ENCODE measurements at regions not wholly inside any gene's neighbourhood (a gene's known extent, or its start where the extent isn't known, plus 50 kb on each side); places are given as distances from the start of the nearest gene placed in this dataset.
"Not testable (repeated sequence)": the region's sequence is repeated elsewhere in the genome, so short reads cannot be mapped to it uniquely, and the experiment has no call there.

GRCh38 chr22:48624401-48624800 is 1203.3 kb downstream of the BRD1 start:
- no peak for ATAC-seq
- DNase-seq (ENCODE audit: missing footprints), result no peak
- intact Hi-C loops (cut with DNase I), result no loop called here

- DNase-seq (ENCODE audit: missing footprints) (no peak), ATAC-seq (no peak)
- intact Hi-C loops (cut with DNase I), result no loop called here
Observed at GRCh38 chr22:48622891-48623545, 1204.7 kb downstream of the BRD1 start.

- DNase-seq (ENCODE audit: missing footprints) (no peak), ATAC-seq (no peak)
- intact Hi-C loops (cut with DNase I), result no loop called here
Observed at GRCh38 chr22:48621085-48621484, 1206.6 kb downstream of the BRD1 start.

GRCh38 chr22:48620460-48620859 is 1207.2 kb downstream of the BRD1 start:
- intact Hi-C loops (cut with DNase I); ATAC-seq; DNase-seq (ENCODE audit: missing footprints): not testable (repeated sequence)

- no peak for DNase-seq (ENCODE audit: missing footprints)
- intact Hi-C loops (cut with DNase I), result no loop called here
- no peak for ATAC-seq
Observed at GRCh38 chr22:48619721-48620120, 1208.0 kb downstream of the BRD1 start.

- intact Hi-C loops (cut with DNase I), result no loop called here
- no peak for ATAC-seq
- no peak for DNase-seq (ENCODE audit: missing footprints)
Observed at GRCh38 chr22:48618326-48618725, 1209.3 kb downstream of the BRD1 start.

- no peak for ATAC-seq
- intact Hi-C loops (cut with DNase I), result no loop called here
- DNase-seq (ENCODE audit: missing footprints), result no peak
Observed at GRCh38 chr22:48616656-48617055, 1211.0 kb downstream of the BRD1 start.

GRCh38 chr22:48615171-48616008 is 1212.3 kb downstream of the BRD1 start:
- ATAC-seq (no peak), DNase-seq (ENCODE audit: missing footprints) (no peak)
- intact Hi-C loops (cut with DNase I), result no loop called here

- DNase-seq (ENCODE audit: missing footprints), result no peak
Observed at GRCh38 chr22:48613566-48614200, 1214.0 kb downstream of the BRD1 start.

GRCh38 chr22:48612077-48612995 is 1215.3 kb downstream of the BRD1 start:
- DNase-seq (ENCODE audit: missing footprints) (no peak), ATAC-seq (no peak)
- intact Hi-C loops (cut with DNase I), result no loop called here

More at GRCh38 chr22:48613566-48614200, 1214.0 kb downstream of the BRD1 start:
- ATAC-seq, result no peak
- intact Hi-C loops (cut with DNase I), result no loop called here

GRCh38 chr22:48609279-48609865 is 1218.3 kb downstream of the BRD1 start:
- DNase-seq (ENCODE audit: missing footprints) (no peak), ATAC-seq (no peak)
- intact Hi-C loops (cut with DNase I), result no loop called here

- ATAC-seq (no peak), DNase-seq (ENCODE audit: missing footprints) (no peak)
- intact Hi-C loops (cut with DNase I), result no loop called here
Observed at GRCh38 chr22:48607901-48608662, 1219.6 kb downstream of the BRD1 start.

- intact Hi-C loops (cut with DNase I), result no loop called here
- DNase-seq (ENCODE audit: missing footprints), result no peak
- no peak for ATAC-seq
Observed at GRCh38 chr22:48606684-48607307, 1220.9 kb downstream of the BRD1 start.

GRCh38 chr22:48605856-48606481 is 1221.7 kb downstream of the BRD1 start:
- ATAC-seq, result no peak
- intact Hi-C loops (cut with DNase I), result no loop called here
- no peak for DNase-seq (ENCODE audit: missing footprints)

- DNase-seq (ENCODE audit: missing footprints), result no peak
- no peak for ATAC-seq
- intact Hi-C loops (cut with DNase I), result no loop called here
Observed at GRCh38 chr22:48605125-48605524, 1222.5 kb downstream of the BRD1 start.

GRCh38 chr22:48603621-48604320 is 1223.9 kb downstream of the BRD1 start:
- intact Hi-C loops (cut with DNase I), result no loop called here
- ATAC-seq, result no peak
- no peak for DNase-seq (ENCODE audit: missing footprints)

All from Right ventricle myocardium inferior (tissue), 1 donor.